ENCODE measurements at regions not wholly inside any gene's neighbourhood (a gene's known extent, or its start where the extent isn't known, plus 50 kb on each side); places are given as distances from the start of the nearest gene placed in this dataset.

DNA sequence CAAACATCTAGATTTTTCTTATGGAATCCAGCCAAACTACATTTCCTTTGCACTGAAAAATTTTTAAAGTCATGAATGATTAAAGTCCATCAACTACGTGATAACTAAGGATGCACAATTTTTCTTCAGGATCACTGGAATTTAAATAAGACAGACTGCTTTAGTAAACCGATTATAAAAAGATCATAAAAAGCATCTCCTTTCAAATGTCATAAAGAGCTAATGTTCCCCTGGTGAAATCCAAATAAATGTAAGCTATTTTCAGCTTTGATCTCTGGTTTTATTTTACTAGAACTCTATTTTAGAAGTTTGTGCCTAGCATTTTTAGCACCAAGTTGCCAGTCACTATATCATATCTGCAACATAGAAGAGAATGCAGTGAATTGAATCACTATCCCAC is 460.8 kb downstream of the RFC3 start:
- Histone ChIP-seq H3K9me3 (ENCODE audit: low read length) (no peaks in the 10 kb centered on the region), H3K4me1 (ENCODE audit: insufficient read depth, low read length) (no peaks in the 10 kb centered on the region), H3K27me3 (ENCODE audit: insufficient read depth, low read length) (no peaks in the 10 kb centered on the region), H3K4me3 (ENCODE audit: low read length) (no peak overlapping the region), H2AFZ (ENCODE audit: low read depth, low read length) (no peak overlapping the region), H3K36me3 (ENCODE audit: insufficient read depth, low read length) (no peaks in the 10 kb centered on the region)

- Histone ChIP-seq H3K4me1 (ENCODE audit: insufficient read depth, low read length) (no peaks in the 10 kb centered on the region), H2AFZ (ENCODE audit: low read depth, low read length) (no peak overlapping the region), H3K9me3 (ENCODE audit: low read length) (no peaks in the 10 kb centered on the region), H3K27me3 (ENCODE audit: insufficient read depth, low read length) (no peaks in the 10 kb centered on the region), H3K4me3 (ENCODE audit: low read length) (no peak overlapping the region), H3K36me3 (ENCODE audit: insufficient read depth, low read length) (no peaks in the 10 kb centered on the region)
Observed at GRCh38 chr13:34290661-34291060, 472.7 kb downstream of the RFC3 start.

- no peak overlapping the region for H2AFZ ChIP-seq (ENCODE audit: low read depth, low read length)
- H3K27me3 ChIP-seq (ENCODE audit: insufficient read depth, low read length) = no peaks in the 10 kb centered on the region
- no peaks in the 10 kb centered on the region for H3K9me3 ChIP-seq (ENCODE audit: low read length)
- H3K4me3 ChIP-seq (ENCODE audit: low read length) = no peak overlapping the region
- H3K4me1 ChIP-seq (ENCODE audit: insufficient read depth, low read length) = no peaks in the 10 kb centered on the region
- no peaks in the 10 kb centered on the region for H3K36me3 ChIP-seq (ENCODE audit: insufficient read depth, low read length)
Observed at GRCh38 chr13:34294483-34295129, 476.7 kb downstream of the RFC3 start.

DNA sequence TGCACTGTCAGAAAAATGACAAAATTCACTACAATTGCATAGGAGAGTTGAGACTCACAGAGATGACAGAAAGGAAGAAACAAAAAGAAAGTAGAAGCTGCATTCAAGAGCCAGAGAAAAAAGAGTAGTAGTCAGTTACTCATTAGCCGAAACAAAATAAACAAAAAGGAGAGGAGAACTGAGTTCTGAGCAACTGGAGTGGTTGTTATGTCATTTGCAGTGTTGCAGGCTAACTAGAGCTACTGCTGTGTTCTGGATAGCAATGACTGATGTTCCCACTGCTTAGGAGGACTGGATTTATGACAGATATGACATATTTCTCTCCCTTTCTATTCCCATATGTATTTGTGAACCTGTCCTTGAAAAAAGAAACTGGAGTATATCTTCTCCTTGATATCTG is 482.6 kb downstream of the RFC3 start:
- H3K4me3 ChIP-seq (ENCODE audit: low read length) = no peak overlapping the region
- H3K36me3 ChIP-seq (ENCODE audit: insufficient read depth, low read length) = no peaks in the 10 kb centered on the region
- H3K4me1 ChIP-seq (ENCODE audit: insufficient read depth, low read length) = no peaks in the 10 kb centered on the region
- no peaks in the 10 kb centered on the region for H3K27me3 ChIP-seq (ENCODE audit: insufficient read depth, low read length)
- H2AFZ ChIP-seq (ENCODE audit: low read depth, low read length) = no peak overlapping the region
- H3K9me3 ChIP-seq (ENCODE audit: low read length) = no peaks in the 10 kb centered on the region

- H3K36me3 ChIP-seq (ENCODE audit: insufficient read depth, low read length) = no peaks in the 10 kb centered on the region
- H3K4me3 ChIP-seq (ENCODE audit: low read length) = no peak overlapping the region
- no peaks in the 10 kb centered on the region for H3K9me3 ChIP-seq (ENCODE audit: low read length)
- no peaks in the 10 kb centered on the region for H3K27me3 ChIP-seq (ENCODE audit: insufficient read depth, low read length)
- H3K4me1 ChIP-seq (ENCODE audit: insufficient read depth, low read length) = no peaks in the 10 kb centered on the region
- no peak overlapping the region for H2AFZ ChIP-seq (ENCODE audit: low read depth, low read length)
Observed at GRCh38 chr13:34302596-34302995, 484.6 kb downstream of the RFC3 start.

DNA sequence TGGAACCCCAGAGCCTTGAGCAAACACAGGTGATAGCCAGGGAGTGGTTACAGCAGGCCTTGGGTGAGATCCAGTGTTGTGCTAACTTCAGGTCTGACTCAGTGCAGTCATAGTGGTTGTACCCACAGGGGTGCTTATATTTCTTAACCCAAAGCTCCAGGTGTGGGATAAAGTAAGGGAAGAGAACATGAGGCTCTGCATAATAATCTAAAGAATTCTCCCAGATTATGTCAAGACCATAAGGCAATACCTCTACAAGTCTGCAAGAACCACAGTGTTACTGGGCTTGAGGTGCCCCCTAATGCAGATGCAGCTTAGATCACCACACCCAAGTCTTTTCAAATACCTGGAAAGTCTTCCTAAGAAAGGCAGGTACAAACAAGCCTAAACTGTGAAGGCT is 485.4 kb downstream of the RFC3 start:
- no peaks in the 10 kb centered on the region for H3K4me1 ChIP-seq (ENCODE audit: insufficient read depth, low read length)
- no peak overlapping the region for H2AFZ ChIP-seq (ENCODE audit: low read depth, low read length)
- no peaks in the 10 kb centered on the region for H3K9me3 ChIP-seq (ENCODE audit: low read length)
- no peak overlapping the region for H3K4me3 ChIP-seq (ENCODE audit: low read length)
- H3K36me3 ChIP-seq (ENCODE audit: insufficient read depth, low read length) = no peaks in the 10 kb centered on the region
- no peaks in the 10 kb centered on the region for H3K27me3 ChIP-seq (ENCODE audit: insufficient read depth, low read length)

DNA sequence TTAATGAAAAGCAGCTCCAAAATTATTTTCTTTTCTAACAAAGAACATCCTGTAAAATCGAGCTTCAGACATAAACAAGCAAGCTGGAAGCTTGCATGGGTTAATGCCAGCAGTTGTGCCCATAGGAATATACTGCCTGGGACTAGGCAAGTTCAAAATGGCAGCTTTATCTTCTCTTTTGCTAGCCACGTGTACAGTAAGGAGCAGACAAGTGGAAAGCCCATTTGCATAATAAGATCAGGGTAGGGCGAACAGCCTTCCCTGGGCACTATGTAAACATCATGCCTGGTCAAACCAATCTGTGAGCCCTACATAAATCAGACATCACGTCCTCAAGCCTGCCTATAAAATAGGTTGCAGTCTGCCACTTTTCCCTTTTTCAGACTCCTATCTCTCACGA is 489.7 kb downstream of the RFC3 start:
- Histone ChIP-seq H3K4me3 (ENCODE audit: low read length) (no peak overlapping the region), H3K27me3 (ENCODE audit: insufficient read depth, low read length) (no peaks in the 10 kb centered on the region), H3K4me1 (ENCODE audit: insufficient read depth, low read length) (no peaks in the 10 kb centered on the region), H3K36me3 (ENCODE audit: insufficient read depth, low read length) (no peaks in the 10 kb centered on the region), H3K9me3 (ENCODE audit: low read length) (no peaks in the 10 kb centered on the region), H2AFZ (ENCODE audit: low read depth, low read length) (no peak overlapping the region)

DNA sequence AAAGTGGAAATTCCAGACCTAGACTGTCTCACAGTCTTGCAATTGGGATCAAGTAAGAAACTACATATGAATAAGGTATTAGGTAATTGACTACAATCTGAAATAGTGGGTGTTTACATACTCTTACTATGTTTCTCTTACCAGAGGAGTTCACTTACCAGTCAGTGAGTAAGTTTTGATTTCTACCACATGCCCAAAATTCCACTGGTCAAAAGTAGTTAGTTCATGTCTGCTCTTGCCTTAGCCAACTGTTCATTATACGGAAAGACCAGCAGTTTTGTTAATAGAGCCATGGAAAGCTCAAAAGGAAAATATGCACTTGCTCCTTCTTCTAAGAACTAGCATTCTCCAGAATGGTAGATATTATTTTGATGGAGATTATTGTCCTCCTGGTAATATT is 490.8 kb downstream of the RFC3 start:
- Histone ChIP-seq H2AFZ (ENCODE audit: low read depth, low read length) (no peak overlapping the region), H3K4me3 (ENCODE audit: low read length) (no peak overlapping the region), H3K27me3 (ENCODE audit: insufficient read depth, low read length) (no peaks in the 10 kb centered on the region)

GRCh38 chr13:34310539-34310938 is 492.6 kb downstream of the RFC3 start:
- Histone ChIP-seq H3K4me3 (ENCODE audit: low read length) (no peak overlapping the region), H2AFZ (ENCODE audit: low read depth, low read length) (no peak overlapping the region), H3K36me3 (ENCODE audit: insufficient read depth, low read length) (no peaks in the 10 kb centered on the region), H3K9me3 (ENCODE audit: low read length) (no peaks in the 10 kb centered on the region), H3K27me3 (ENCODE audit: insufficient read depth, low read length) (no peaks in the 10 kb centered on the region), H3K4me1 (ENCODE audit: insufficient read depth, low read length) (no peaks in the 10 kb centered on the region)

More for the DNA sequence above, 490.8 kb downstream of the RFC3 start:
- Histone ChIP-seq H3K4me1 (ENCODE audit: insufficient read depth, low read length) (no peaks in the 10 kb centered on the region), H3K9me3 (ENCODE audit: low read length) (no peaks in the 10 kb centered on the region), H3K36me3 (ENCODE audit: insufficient read depth, low read length) (no peaks in the 10 kb centered on the region)

GRCh38 chr13:34311251-34311650 is 493.3 kb downstream of the RFC3 start:
- no peak overlapping the region for H2AFZ ChIP-seq (ENCODE audit: low read depth, low read length)
- no peak overlapping the region for H3K4me3 ChIP-seq (ENCODE audit: low read length)
- no peaks in the 10 kb centered on the region for H3K27me3 ChIP-seq (ENCODE audit: insufficient read depth, low read length)
- no peaks in the 10 kb centered on the region for H3K9me3 ChIP-seq (ENCODE audit: low read length)
- no peaks in the 10 kb centered on the region for H3K4me1 ChIP-seq (ENCODE audit: insufficient read depth, low read length)
- H3K36me3 ChIP-seq (ENCODE audit: insufficient read depth, low read length) = no peaks in the 10 kb centered on the region

DNA sequence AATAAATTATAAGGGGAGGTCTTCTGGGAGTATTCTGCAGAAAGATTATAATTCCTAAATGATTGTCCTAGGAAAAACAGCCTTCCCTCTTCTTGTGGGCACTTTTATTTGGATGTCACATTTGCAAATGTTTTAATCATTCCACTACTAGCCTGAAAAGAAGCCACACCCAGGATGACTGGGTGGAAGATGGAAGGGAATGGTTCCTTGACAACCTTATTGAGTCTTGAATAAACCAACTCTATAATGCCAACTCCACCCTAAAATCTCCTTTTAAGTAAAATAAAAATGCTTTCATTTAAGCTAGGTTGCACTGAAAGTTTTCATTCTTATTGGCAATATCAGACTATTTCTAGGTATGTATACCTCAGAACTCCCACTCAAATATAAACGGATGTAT is 494.6 kb downstream of the RFC3 start:
- no peak overlapping the region for H2AFZ ChIP-seq (ENCODE audit: low read depth, low read length)
- H3K4me3 ChIP-seq (ENCODE audit: low read length) = no peak overlapping the region

GRCh38 chr13:34320084-34320483 is 502.1 kb downstream of the RFC3 start:
- peaks cover 2% of the 10 kb centered on the region for H3K4me1 ChIP-seq (ENCODE audit: insufficient read depth, low read length)
- no peak overlapping the region for H2AFZ ChIP-seq (ENCODE audit: low read depth, low read length)
- no peaks in the 10 kb centered on the region for H3K36me3 ChIP-seq (ENCODE audit: insufficient read depth, low read length)
- H3K4me3 ChIP-seq (ENCODE audit: low read length) = no peak overlapping the region
- H3K27me3 ChIP-seq (ENCODE audit: insufficient read depth, low read length) = no peaks in the 10 kb centered on the region
- H3K9me3 ChIP-seq (ENCODE audit: low read length) = no peaks in the 10 kb centered on the region

More for the DNA sequence above, 494.6 kb downstream of the RFC3 start:
- H3K9me3 ChIP-seq (ENCODE audit: low read length) = no peaks in the 10 kb centered on the region
- H3K27me3 ChIP-seq (ENCODE audit: insufficient read depth, low read length) = no peaks in the 10 kb centered on the region
- no peaks in the 10 kb centered on the region for H3K4me1 ChIP-seq (ENCODE audit: insufficient read depth, low read length)
- no peaks in the 10 kb centered on the region for H3K36me3 ChIP-seq (ENCODE audit: insufficient read depth, low read length)

- Histone ChIP-seq H3K27me3 (ENCODE audit: insufficient read depth, low read length) (no peaks in the 10 kb centered on the region), H3K36me3 (ENCODE audit: insufficient read depth, low read length) (no peaks in the 10 kb centered on the region), H3K4me3 (ENCODE audit: low read length) (no peak overlapping the region), H3K9me3 (ENCODE audit: low read length) (no peaks in the 10 kb centered on the region), H3K4me1 (ENCODE audit: insufficient read depth, low read length) (peaks cover 2% of the 10 kb centered on the region), H2AFZ (ENCODE audit: low read depth, low read length) (no peak overlapping the region)
Observed at GRCh38 chr13:34322014-34322742, 504.2 kb downstream of the RFC3 start.

DNA sequence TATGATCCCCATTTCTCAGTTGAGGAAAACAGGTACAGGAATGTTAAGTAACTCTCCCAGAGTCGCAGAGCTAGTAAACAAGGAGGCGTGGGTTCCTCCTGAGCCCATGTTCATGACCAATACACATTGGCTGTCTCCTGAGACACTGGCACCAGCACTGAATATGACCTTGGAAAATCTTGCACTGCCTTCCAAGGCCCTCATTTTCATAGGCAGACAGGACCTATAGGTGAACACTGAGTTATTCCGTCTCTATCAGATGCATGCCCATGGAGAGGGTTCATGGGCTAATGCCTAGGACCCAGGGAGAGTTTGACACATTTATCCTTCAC is 504.8 kb downstream of the RFC3 start:
- no peaks in the 10 kb centered on the region for H3K27me3 ChIP-seq (ENCODE audit: insufficient read depth, low read length)
- H3K36me3 ChIP-seq (ENCODE audit: insufficient read depth, low read length) = no peaks in the 10 kb centered on the region
- no peak overlapping the region for H3K4me3 ChIP-seq (ENCODE audit: low read length)
- no peaks in the 10 kb centered on the region for H3K9me3 ChIP-seq (ENCODE audit: low read length)
- peaks cover 2% of the 10 kb centered on the region for H3K4me1 ChIP-seq (ENCODE audit: insufficient read depth, low read length)
- no peak overlapping the region for H2AFZ ChIP-seq (ENCODE audit: low read depth, low read length)

All from neuron (in vitro differentiated cells).